Caco-2 (cell line): ENCODE measurements at regions not wholly inside any gene's neighbourhood (a gene's known extent, or its start where the extent isn't known, plus 50 kb on each side); places are given as distances from the start of the nearest gene placed in this dataset.
"Not testable (repeated sequence)": the region's sequence is repeated elsewhere in the genome, so short reads cannot be mapped to it uniquely, and the experiment has no call there.

Experiments used
- BruUV-seq: library from RNA; stranded (reverse); fragments of 400-500 nt; replicated peaks from 2 replicates; lab custom pipeline; 2021; lab: Mats Ljungman, UMichigan
- CTCF ChIA-PET: fragments of 300-600 bp; sonication (Branson Sonifier 250); formaldehyde crosslinking; loops from one replicate; lab custom pipeline; 2022; ENCODE audit warnings: antibody characterized with exemption; lab: Charles Lee
- POLR2A ChIA-PET: fragments of 300-600 bp; sonication (Branson Sonifier 250); formaldehyde crosslinking; loops from one replicate; lab custom pipeline; 2022; ENCODE audit warnings: antibody characterized with exemption; lab: Charles Lee
- DNase-seq, 2 experiments: peaks; one replicate each; pipeline versions ENCODE4 v3.0.0 to v3.0.0-alpha.2; 2020 to 2022
- H3K27me3 ChIP-seq: replicated peaks from 2 replicates; pipeline ENCODE4 v1.6.0; 2011; ENCODE audit warnings: low read length; ENCODE audit not compliant: control insufficient read depth, insufficient read depth
- H3K36me3 ChIP-seq: 2 replicates; pipeline ENCODE4 v1.5.1; 2011; ENCODE audit warnings: low read length; ENCODE audit not compliant: control insufficient read depth, insufficient read depth
- H3K4me1 ChIP-seq: fragments of 250-450 bp; sonication (Bioruptor Pico); 2 replicates; pipeline ENCODE4 v1.5.1; 2020; ENCODE audit warnings: mild to moderate bottlenecking
- H3K4me3 ChIP-seq: 2 replicates; pipeline ENCODE4 v1.5.1; 2011; ENCODE audit warnings: low read depth, mild to moderate bottlenecking, control low read depth, low read length
- H3K9me3 ChIP-seq: fragments of 250-450 bp; sonication (Bioruptor Pico); 2 replicates; pipeline ENCODE4 v1.5.1; 2020; ENCODE audit warnings: mild to moderate bottlenecking, moderate library complexity
- H3K27ac Mint-ChIP-seq: one replicate; pipeline ENCODE4 v1.8.0; 2022; ENCODE audit warnings: mixed read lengths; ENCODE audit not compliant: unreplicated experiment
- H3K27me3 Mint-ChIP-seq: one replicate; pipeline ENCODE4 v1.8.0; 2022; ENCODE audit warnings: mixed read lengths; ENCODE audit not compliant: insufficient read depth, unreplicated experiment
- H3K36me3 Mint-ChIP-seq: one replicate; pipeline ENCODE4 v1.8.0; 2022; ENCODE audit warnings: mild to moderate bottlenecking, mixed read lengths; ENCODE audit not compliant: insufficient read depth, unreplicated experiment
- H3K4me1 Mint-ChIP-seq: one replicate; pipeline ENCODE4 v1.8.0; 2022; ENCODE audit warnings: low read depth, mixed read lengths; ENCODE audit not compliant: unreplicated experiment
- H3K4me3 Mint-ChIP-seq: one replicate; pipeline ENCODE4 v1.8.0; 2022; ENCODE audit warnings: mild to moderate bottlenecking, moderate library complexity, mixed read lengths; ENCODE audit not compliant: unreplicated experiment
- H3K9me3 Mint-ChIP-seq: one replicate; pipeline ENCODE4 v1.8.0; 2022; ENCODE audit warnings: mixed read lengths; ENCODE audit not compliant: unreplicated experiment
- CTCF ChIP-seq, 2 experiments: fragments of 200-600 bp in 1 of 2; IDR thresholded peaks; 1 replicate in 1 of 2; 2 replicates in 1 of 2; pipeline versions ENCODE4 v1.5.1 to v1.8.0; 2011 to 2022; ENCODE audit warnings: antibody characterized with exemption in 1 of 2, control low read depth in 1 of 2, inconsistent platforms in 1 of 2, low read depth in 1 of 2, low read length in 1 of 2, mild to moderate bottlenecking in 1 of 2, moderate library complexity in 1 of 2; ENCODE audit not compliant: insufficient read depth in 1 of 2, severe bottlenecking in 1 of 2, unreplicated experiment in 1 of 2
- intact Hi-C: fragments of 100-400 bp; cut with micrococcal nuclease; formaldehyde crosslinking; loops from one replicate; pipeline ENCODE4 v1.10.0; 2022; ENCODE audit not compliant: unreplicated experiment

- Mint-ChIP-seq H3K27ac (no peak overlapping the region), H3K36me3 (no peaks in the 10 kb centered on the region), H3K4me1 (no peaks in the 10 kb centered on the region), H3K27me3 (no peaks in the 10 kb centered on the region), H3K9me3 (no peaks in the 10 kb centered on the region), H3K4me3 (no peak overlapping the region)
- intact Hi-C loops = no loop called here
- no TSS peak for BruUV-seq
- Histone ChIP-seq H3K36me3 (no peaks in the 10 kb centered on the region), H3K4me1 (no peaks in the 10 kb centered on the region), H3K27me3 (no peaks in the 10 kb centered on the region), H3K4me3 (no peak overlapping the region), H3K9me3 (no peaks in the 10 kb centered on the region)
- no peak for TF ChIP-seq CTCF (IDR thresholded peaks at IDR 0.05; ENCODE audit: insufficient read depth in 1 of 2, low read depth in 1 of 2, low read length in 1 of 2, severe bottlenecking in 1 of 2, unreplicated experiment in 1 of 2)
- no peak for DNase-seq
- POLR2A ChIA-PET = no interaction called here
- CTCF ChIA-PET = no interaction called here
These were observed 132.6 kb downstream of the PRL start for GRCh38 chr6:22164236-22164635.

- H3K27ac Mint-ChIP-seq, DNase-seq, intact Hi-C loops, H3K4me1 Mint-ChIP-seq, H3K27me3 Mint-ChIP-seq, H3K4me3 Mint-ChIP-seq, H3K36me3 ChIP-seq, H3K27me3 ChIP-seq, H3K36me3 Mint-ChIP-seq, CTCF ChIA-PET, H3K4me3 ChIP-seq, H3K4me1 ChIP-seq, POLR2A ChIA-PET, BruUV-seq: not testable (repeated sequence)
- H3K9me3 ChIP-seq = peaks cover 15% of the 10 kb centered on the region
- H3K9me3 Mint-ChIP-seq = peaks cover 33% of the 10 kb centered on the region
These were observed 125.8 kb downstream of the PRL start for GRCh38 chr6:22171006-22171405.

GRCh38 chr6:22171885-22172284, 125.0 kb downstream of the PRL start:
- peaks cover 15% of the 10 kb centered on the region for H3K9me3 ChIP-seq
- H3K27ac Mint-ChIP-seq, H3K4me1 Mint-ChIP-seq, H3K4me3 ChIP-seq, BruUV-seq, H3K27me3 ChIP-seq, H3K4me1 ChIP-seq, CTCF ChIA-PET, POLR2A ChIA-PET, H3K27me3 Mint-ChIP-seq, intact Hi-C loops, H3K36me3 ChIP-seq, DNase-seq, H3K4me3 Mint-ChIP-seq, H3K36me3 Mint-ChIP-seq: not testable (repeated sequence)
- H3K9me3 Mint-ChIP-seq = peaks cover 33% of the 10 kb centered on the region

- peak in 1 of 2 experiments; percentile 2 for DNase-seq
- Histone ChIP-seq H3K9me3 (peaks cover 15% of the 10 kb centered on the region), H3K36me3 (no peaks in the 10 kb centered on the region), H3K4me3 (no peak overlapping the region), H3K4me1 (no peaks in the 10 kb centered on the region), H3K27me3 (no peaks in the 10 kb centered on the region)
- CTCF ChIA-PET = no interaction called here
- Mint-ChIP-seq H3K36me3 (no peaks in the 10 kb centered on the region), H3K4me1 (no peaks in the 10 kb centered on the region), H3K9me3 (peaks cover 33% of the 10 kb centered on the region), H3K27me3 (no peaks in the 10 kb centered on the region), H3K27ac (no peak overlapping the region), H3K4me3 (no peak overlapping the region)
- POLR2A ChIA-PET = no interaction called here
- no TSS peak for BruUV-seq
- intact Hi-C loops = no loop called here
- no peak for TF ChIP-seq CTCF (IDR thresholded peaks at IDR 0.05; ENCODE audit: insufficient read depth in 1 of 2, low read depth in 1 of 2, low read length in 1 of 2, severe bottlenecking in 1 of 2, unreplicated experiment in 1 of 2)
These were observed 123.5 kb downstream of the PRL start for GRCh38 chr6:22173311-22173710.

- DNase-seq, H3K9me3 ChIP-seq, H3K4me1 ChIP-seq, H3K27me3 Mint-ChIP-seq, H3K4me3 ChIP-seq, H3K4me3 Mint-ChIP-seq, POLR2A ChIA-PET, H3K27ac Mint-ChIP-seq, H3K4me1 Mint-ChIP-seq, CTCF ChIA-PET, BruUV-seq, H3K36me3 ChIP-seq, H3K36me3 Mint-ChIP-seq, intact Hi-C loops, H3K27me3 ChIP-seq: not testable (repeated sequence)
- peaks cover 45% of the 10 kb centered on the region for H3K9me3 Mint-ChIP-seq
These were observed 116.6 kb downstream of the PRL start for GRCh38 chr6:22180250-22180649.
